ENCODE measurements at regions not wholly inside any gene's neighbourhood (a gene's known extent, or its start where the extent isn't known, plus 50 kb on each side); places are given as distances from the start of the nearest gene placed in this dataset.
A peak's percentile ranks its signal among the peaks of the same experiment; 100 is the strongest.

- Mint-ChIP-seq H3K27ac (peak overlapping the region; percentile 57 to 92), H3K4me3 (peak overlapping the region; percentile 48 to 63), H3K4me1 (peaks cover 31% of the 10 kb centered on the region), H3K9me3 (peaks cover 0 to 6% of the 10 kb centered on the region in 2 donors), H3K27me3 (no peaks in the 10 kb centered on the region)
- DNase-seq (no peak), ATAC-seq (no peak)
These were observed 62.2 kb upstream of the ST8SIA1 start for GRCh38 chr12:22396735-22397134.

GRCh38 chr12:22396253-22396652 is 61.7 kb upstream of the ST8SIA1 start:
- ATAC-seq (peak; percentile 80), DNase-seq (peak in 1 of 2 donors; percentile 16)
- Mint-ChIP-seq H3K4me1 (peaks cover 31% of the 10 kb centered on the region), H3K9me3 (peaks cover 0 to 6% of the 10 kb centered on the region in 2 donors), H3K27ac (peak overlapping the region; percentile 57 to 92), H3K27me3 (no peaks in the 10 kb centered on the region), H3K4me3 (peak overlapping the region; percentile 48 to 63)

- peaks cover 31% of the 10 kb centered on the region for H3K4me1 Mint-ChIP-seq
- H3K27ac Mint-ChIP-seq = no peak overlapping the region
- H3K4me3 Mint-ChIP-seq = no peak overlapping the region
- ATAC-seq (no peak), DNase-seq (no peak)
- peaks cover 4 to 10% of the 10 kb centered on the region in 2 donors for H3K9me3 Mint-ChIP-seq
- H3K27me3 Mint-ChIP-seq = no peaks in the 10 kb centered on the region
These were observed 61.2 kb upstream of the ST8SIA1 start for GRCh38 chr12:22395666-22396065.

Measured in stimulated activated naive CD8-positive, alpha-beta T cell treated with anti-CD3 and anti-CD28 coated beads, Interleukin-15, amount 100 ng/mL, for 72 hours (primary cell).